Chondrocyte (in vitro differentiated cells): ENCODE measurements at regions not wholly inside any gene's neighbourhood (a gene's known extent, or its start where the extent isn't known, plus 50 kb on each side); places are given as distances from the start of the nearest gene placed in this dataset.
"Not testable (repeated sequence)": the region's sequence is repeated elsewhere in the genome, so short reads cannot be mapped to it uniquely, and the experiment has no call there.

ENCODE experiments used
- DNase-seq: peaks from one replicate; pipeline ENCODE4 v3.0.0; 2021; ENCODE audit warnings: mixed read lengths, low spot score
- H3K27ac Mint-ChIP-seq: one replicate; pipeline ENCODE4 v1.8.0; 2021; ENCODE audit warnings: mild to moderate bottlenecking, moderate library complexity, mixed read lengths; ENCODE audit not compliant: unreplicated experiment
- H3K27me3 Mint-ChIP-seq: 2 replicates; pipeline ENCODE4 v1.8.0; 2021; ENCODE audit warnings: low read depth, mixed read lengths
- H3K36me3 Mint-ChIP-seq: 2 replicates; pipeline ENCODE4 v1.8.0; 2021; ENCODE audit warnings: low read depth, mixed read lengths
- H3K4me1 Mint-ChIP-seq: 2 replicates; pipeline ENCODE4 v1.8.0; 2021; ENCODE audit warnings: low read depth, mild to moderate bottlenecking, mixed read lengths
- H3K4me3 Mint-ChIP-seq: one replicate; pipeline ENCODE4 v1.8.0; 2021; ENCODE audit warnings: mild to moderate bottlenecking, moderate library complexity, mixed read lengths; ENCODE audit not compliant: unreplicated experiment
- H3K9me3 Mint-ChIP-seq: 2 replicates; pipeline ENCODE4 v1.8.0; 2021; ENCODE audit warnings: low read depth, mixed read lengths
- TF ChIP-seq, protein P1 (sequence below): fragments of 200-600 bp; sonication (generic); IDR thresholded peaks from 2 replicates; pipeline ENCODE4 v1.5.0; 2021; ENCODE audit warnings: antibody characterized with exemption, mild to moderate bottlenecking, moderate library complexity

DNA sequence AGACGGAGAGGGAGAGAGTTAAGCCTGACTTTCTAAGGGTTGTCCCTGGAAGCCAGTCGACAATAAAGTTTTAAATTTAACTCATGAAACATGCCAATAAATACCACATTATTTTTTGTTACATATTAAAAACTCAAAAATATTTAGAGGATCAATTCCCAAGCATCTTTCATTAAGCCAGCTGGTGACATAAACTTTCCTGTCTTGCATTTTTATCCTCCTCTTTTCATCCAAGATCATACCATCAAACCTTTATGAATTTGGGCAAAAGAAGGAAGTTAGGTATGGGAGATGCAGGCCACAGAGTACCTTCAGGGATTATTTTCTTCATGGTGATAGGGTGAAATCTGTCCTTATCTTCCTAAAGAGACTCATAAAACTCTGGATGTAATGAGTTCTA, 178.3 kb upstream of the FBXL17 start:
- TF ChIP-seq, protein P1, sequence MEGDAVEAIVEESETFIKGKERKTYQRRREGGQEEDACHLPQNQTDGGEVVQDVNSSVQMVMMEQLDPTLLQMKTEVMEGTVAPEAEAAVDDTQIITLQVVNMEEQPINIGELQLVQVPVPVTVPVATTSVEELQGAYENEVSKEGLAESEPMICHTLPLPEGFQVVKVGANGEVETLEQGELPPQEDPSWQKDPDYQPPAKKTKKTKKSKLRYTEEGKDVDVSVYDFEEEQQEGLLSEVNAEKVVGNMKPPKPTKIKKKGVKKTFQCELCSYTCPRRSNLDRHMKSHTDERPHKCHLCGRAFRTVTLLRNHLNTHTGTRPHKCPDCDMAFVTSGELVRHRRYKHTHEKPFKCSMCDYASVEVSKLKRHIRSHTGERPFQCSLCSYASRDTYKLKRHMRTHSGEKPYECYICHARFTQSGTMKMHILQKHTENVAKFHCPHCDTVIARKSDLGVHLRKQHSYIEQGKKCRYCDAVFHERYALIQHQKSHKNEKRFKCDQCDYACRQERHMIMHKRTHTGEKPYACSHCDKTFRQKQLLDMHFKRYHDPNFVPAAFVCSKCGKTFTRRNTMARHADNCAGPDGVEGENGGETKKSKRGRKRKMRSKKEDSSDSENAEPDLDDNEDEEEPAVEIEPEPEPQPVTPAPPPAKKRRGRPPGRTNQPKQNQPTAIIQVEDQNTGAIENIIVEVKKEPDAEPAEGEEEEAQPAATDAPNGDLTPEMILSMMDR = no peak
- H3K27ac Mint-ChIP-seq = no peak overlapping the region
- H3K9me3 Mint-ChIP-seq = no peaks in the 10 kb centered on the region
- peaks cover 15% of the 10 kb centered on the region for H3K4me1 Mint-ChIP-seq
- no peaks in the 10 kb centered on the region for H3K36me3 Mint-ChIP-seq
- H3K4me3 Mint-ChIP-seq = no peak overlapping the region
- H3K27me3 Mint-ChIP-seq = no peaks in the 10 kb centered on the region
- no peak for DNase-seq

DNA sequence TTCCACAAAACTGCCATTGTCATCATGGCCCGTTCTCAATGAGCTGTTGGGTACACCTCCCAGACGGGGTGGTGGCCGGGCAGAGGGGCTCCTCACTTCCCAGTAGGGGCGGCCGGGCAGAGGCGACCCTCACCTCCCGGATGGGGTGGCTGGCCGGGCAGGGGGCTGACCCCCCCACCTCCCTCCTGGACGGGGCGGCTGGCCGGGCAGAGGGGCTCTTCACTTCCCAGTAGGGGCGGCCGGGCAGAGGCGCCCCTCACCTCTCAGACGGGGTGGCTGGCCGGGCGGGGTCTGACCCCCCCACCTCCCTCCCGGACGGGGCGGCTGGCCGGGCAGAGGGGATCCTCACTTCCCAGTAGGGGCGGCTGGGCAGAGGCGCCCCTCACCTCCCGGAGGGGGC, 176.9 kb upstream of the FBXL17 start:
- peaks cover 15% of the 10 kb centered on the region for H3K4me1 Mint-ChIP-seq
- not testable (repeated sequence) for H3K4me3 Mint-ChIP-seq, H3K36me3 Mint-ChIP-seq, H3K27ac Mint-ChIP-seq, H3K27me3 Mint-ChIP-seq, H3K9me3 Mint-ChIP-seq, DNase-seq

DNA sequence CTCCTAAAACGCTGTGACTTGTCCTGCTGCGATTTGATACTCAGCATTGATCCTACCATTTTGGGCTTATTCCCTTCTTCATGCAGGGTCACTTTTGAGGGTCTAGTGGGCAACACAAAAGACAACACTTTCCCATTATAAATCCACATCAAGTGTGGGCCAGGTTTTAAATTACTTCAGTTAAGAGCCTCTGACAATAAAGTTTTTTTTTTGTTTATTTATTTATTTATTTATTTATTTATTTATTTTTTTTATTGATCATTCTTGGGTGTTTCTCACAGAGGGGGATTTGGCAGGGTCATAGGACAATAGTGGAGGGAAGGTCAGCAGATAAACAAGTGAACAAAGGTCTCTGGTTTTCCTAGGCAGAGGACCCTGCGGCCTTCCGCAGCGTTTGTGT, 176.2 kb upstream of the FBXL17 start:
- not testable (repeated sequence) for DNase-seq, H3K27ac Mint-ChIP-seq, H3K4me3 Mint-ChIP-seq, H3K9me3 Mint-ChIP-seq, H3K27me3 Mint-ChIP-seq, H3K36me3 Mint-ChIP-seq
- H3K4me1 Mint-ChIP-seq = peaks cover 15% of the 10 kb centered on the region

DNA sequence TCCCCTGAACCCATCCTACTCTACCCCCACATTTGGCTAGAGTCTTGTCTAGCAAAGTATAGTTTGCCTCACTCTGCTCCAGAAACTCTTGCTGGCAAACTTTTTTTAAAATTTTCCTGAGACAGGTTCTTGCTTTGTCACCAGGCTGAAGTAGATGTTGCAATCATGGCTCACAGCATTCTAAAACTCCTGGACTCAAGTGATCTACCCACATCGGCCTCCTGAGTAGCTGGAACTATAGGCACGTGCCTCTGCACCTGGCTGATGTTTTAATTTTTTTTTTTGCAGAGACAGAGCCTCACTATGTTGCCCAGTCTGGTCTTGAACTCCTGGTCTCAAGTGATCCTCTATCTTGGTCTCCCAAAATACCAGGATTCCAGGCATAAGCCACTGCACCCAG, 175.8 kb upstream of the FBXL17 start:
- TF ChIP-seq, protein P1 = no peak
- Mint-ChIP-seq H3K4me1 (peaks cover 15% of the 10 kb centered on the region), H3K27ac (no peak overlapping the region), H3K9me3 (no peaks in the 10 kb centered on the region), H3K4me3 (no peak overlapping the region), H3K36me3 (no peaks in the 10 kb centered on the region), H3K27me3 (no peaks in the 10 kb centered on the region)
- no peak for DNase-seq

DNA sequence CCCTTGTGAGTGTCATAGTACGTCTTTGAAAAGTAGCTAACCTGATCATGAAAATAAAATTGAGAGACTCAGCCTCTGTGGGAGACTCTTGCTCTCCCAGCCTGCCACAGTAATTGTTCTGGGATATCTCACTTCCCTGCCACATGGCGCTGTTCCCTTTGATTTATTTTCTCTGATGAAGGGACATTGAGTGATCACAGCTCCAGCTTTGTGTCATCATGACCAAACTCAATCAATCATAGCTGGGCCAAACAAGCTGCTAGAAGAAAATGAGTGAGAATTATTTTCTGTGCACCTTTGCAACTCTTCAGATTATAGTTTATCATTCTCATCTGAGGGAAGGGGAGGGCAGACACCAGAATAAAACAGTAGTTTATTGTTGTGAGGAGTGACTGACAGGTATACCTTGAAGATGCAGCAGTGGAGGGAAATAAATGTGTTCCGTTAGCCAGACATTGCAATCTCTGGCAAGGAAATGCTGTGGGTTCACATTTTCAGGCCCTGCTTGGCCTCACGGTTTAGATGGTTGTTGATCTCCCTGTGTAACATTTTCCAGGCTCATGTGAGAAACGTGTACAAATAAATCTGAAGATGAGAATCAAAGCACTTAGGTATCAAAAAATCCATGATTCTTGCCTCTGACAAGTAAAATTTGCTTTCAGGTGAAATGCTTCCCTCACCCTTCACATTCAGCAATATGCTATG, 174.7 kb upstream of the FBXL17 start:
- no peak for DNase-seq
- Mint-ChIP-seq H3K4me1 (peaks cover 13% of the 10 kb centered on the region), H3K4me3 (no peak overlapping the region), H3K9me3 (no peaks in the 10 kb centered on the region), H3K27me3 (no peaks in the 10 kb centered on the region), H3K36me3 (no peaks in the 10 kb centered on the region), H3K27ac (no peak overlapping the region)
- TF ChIP-seq, protein P1 = no peak

DNA sequence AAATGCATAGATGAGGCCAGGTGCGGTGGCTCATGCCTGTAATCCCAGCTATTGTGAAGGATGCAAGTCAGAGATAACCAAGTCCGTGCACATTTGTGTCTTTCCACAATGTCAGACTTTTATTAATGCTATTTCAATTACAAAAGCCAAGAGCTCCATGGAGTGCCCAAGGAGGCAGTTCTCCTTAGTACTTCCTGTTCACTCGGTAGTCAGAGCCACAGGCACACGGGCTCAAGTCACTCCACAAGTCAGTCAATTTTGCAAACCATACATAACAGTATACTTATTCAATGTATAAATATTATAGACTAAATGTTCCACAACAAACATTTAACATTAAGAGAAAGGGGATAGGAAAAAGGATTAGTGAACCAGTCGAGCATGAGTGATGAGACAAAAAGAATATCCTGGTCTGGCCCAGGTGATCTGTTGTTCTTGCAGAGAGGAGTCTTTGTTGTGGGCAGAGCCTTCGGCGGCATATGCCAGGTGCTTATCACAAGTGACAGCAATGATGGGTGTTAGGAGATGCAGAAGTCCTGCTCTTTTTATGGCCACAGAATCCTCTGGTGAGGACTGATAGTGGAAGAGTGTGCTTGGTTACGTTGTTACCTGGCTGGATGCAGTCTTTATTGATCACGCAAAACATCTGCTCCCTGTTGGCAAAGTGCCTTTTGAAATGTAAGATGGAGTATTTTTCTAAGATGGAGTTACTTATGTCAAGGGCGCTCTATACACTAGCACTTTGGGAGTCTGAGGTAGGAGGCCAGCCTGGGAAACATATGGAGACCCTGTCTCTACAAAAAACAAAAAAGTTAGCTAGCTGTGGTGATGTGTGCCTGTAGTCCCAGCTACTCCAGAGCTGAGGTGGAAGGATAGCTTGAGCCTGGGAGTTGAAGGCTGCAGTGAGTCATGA, 167.0 kb upstream of the FBXL17 start:
- H3K27me3 Mint-ChIP-seq = no peaks in the 10 kb centered on the region
- TF ChIP-seq, protein P1 = no peak
- no peaks in the 10 kb centered on the region for H3K9me3 Mint-ChIP-seq
- peaks cover 35% of the 10 kb centered on the region for H3K4me1 Mint-ChIP-seq
- no peak overlapping the region for H3K4me3 Mint-ChIP-seq
- no peak for DNase-seq
- no peak overlapping the region for H3K27ac Mint-ChIP-seq
- no peaks in the 10 kb centered on the region for H3K36me3 Mint-ChIP-seq
